ENCODE measurements at regions not wholly inside any gene's neighbourhood (a gene's known extent, or its start where the extent isn't known, plus 50 kb on each side); places are given as distances from the start of the nearest gene placed in this dataset.
"Not testable (repeated sequence)": the region's sequence is repeated elsewhere in the genome, so short reads cannot be mapped to it uniquely, and the experiment has no call there.

DNA sequence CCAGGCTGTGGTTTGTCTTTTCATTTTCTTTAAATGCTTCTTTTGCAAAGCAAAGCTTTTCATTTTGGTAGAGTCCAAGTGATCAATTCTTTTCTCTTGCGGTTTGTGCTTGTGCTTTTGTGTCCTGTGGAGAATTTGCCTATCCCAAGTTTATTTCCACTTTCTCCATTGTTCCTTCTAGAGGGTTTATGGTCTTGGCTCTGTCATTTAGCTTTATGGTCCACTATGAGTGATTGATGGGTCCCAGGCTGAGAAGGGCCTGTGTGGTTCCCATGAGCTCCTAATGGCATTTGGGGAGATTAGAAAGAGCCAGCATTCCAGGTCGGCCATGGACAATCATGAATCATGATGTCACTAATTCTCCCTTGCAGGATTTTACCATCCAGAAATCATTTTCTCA is 86.5 kb downstream of the CPZ start:
- Histone ChIP-seq H3K4me3 (ENCODE audit: low read depth, low read length) (no peak overlapping the region), H3K9me3 (ENCODE audit: severe bottlenecking) (no peaks in the 10 kb centered on the region), H3K27me3 (ENCODE audit: insufficient read depth, low read depth, severe bottlenecking) (peaks cover 61% of the 10 kb centered on the region), H3K27ac (no peak overlapping the region), H3K36me3 (no peaks in the 10 kb centered on the region)
- no peak for DNase-seq
- TF ChIP-seq, protein P1, sequence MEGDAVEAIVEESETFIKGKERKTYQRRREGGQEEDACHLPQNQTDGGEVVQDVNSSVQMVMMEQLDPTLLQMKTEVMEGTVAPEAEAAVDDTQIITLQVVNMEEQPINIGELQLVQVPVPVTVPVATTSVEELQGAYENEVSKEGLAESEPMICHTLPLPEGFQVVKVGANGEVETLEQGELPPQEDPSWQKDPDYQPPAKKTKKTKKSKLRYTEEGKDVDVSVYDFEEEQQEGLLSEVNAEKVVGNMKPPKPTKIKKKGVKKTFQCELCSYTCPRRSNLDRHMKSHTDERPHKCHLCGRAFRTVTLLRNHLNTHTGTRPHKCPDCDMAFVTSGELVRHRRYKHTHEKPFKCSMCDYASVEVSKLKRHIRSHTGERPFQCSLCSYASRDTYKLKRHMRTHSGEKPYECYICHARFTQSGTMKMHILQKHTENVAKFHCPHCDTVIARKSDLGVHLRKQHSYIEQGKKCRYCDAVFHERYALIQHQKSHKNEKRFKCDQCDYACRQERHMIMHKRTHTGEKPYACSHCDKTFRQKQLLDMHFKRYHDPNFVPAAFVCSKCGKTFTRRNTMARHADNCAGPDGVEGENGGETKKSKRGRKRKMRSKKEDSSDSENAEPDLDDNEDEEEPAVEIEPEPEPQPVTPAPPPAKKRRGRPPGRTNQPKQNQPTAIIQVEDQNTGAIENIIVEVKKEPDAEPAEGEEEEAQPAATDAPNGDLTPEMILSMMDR (IDR thresholded peaks at IDR 0.05; ENCODE audit: low read depth, low read length) = no peak

DNA sequence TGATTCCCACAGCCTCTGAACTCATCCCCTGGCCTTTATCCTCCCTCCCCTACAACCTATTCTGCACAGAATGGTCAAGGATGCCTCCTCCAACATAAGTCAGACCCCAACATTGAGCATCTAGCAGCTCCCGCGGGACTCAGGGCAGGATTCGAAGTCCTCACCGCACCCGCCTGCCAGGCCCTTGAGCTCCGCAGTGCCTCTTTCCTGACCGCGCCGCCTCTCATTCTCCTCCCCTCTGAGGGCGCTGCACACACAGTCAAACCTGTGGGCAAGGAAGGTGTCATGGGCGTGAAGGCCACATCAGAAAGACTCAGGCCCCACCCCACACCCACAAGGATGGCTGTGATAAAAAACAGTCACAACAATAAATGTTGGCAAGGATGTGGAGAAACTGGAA is 84.1 kb downstream of the CPZ start:
- no peak for DNase-seq
- no peaks in the 10 kb centered on the region for H3K9me3 ChIP-seq (ENCODE audit: severe bottlenecking)
- TF ChIP-seq, protein P1 (IDR thresholded peaks at IDR 0.05; ENCODE audit: low read depth, low read length) = no peak
- no peak overlapping the region for H3K4me3 ChIP-seq (ENCODE audit: low read depth, low read length)
- H3K36me3 ChIP-seq = no peaks in the 10 kb centered on the region
- H3K27ac ChIP-seq = no peak overlapping the region
- peaks cover 44% of the 10 kb centered on the region for H3K27me3 ChIP-seq (ENCODE audit: insufficient read depth, low read depth, severe bottlenecking)

DNA sequence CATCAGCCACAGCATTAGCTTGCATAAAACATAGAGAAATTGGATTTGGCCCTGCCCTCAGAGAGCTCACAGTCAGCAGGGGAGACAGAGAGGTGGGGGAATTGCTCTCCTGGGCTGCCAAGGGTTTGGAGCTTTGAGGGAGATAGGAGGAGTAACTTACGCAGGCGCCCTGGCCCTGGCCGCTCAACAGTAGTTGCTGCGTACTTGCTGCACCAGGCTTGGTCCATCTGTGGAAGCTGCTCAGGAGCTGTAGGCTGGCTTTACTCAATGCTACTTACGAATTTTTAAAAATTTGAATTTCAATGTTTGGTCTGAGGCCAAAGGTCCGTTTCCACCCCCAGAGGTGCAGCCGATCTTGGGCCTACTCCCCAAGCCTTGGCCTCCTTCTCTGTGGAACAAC is 83.3 kb downstream of the CPZ start:
- no peaks in the 10 kb centered on the region for H3K36me3 ChIP-seq
- no peak overlapping the region for H3K27ac ChIP-seq
- H3K9me3 ChIP-seq (ENCODE audit: severe bottlenecking) = no peaks in the 10 kb centered on the region
- H3K27me3 ChIP-seq (ENCODE audit: insufficient read depth, low read depth, severe bottlenecking) = peaks cover 46% of the 10 kb centered on the region
- TF ChIP-seq, protein P1 (IDR thresholded peaks at IDR 0.05; ENCODE audit: low read depth, low read length) = no peak
- DNase-seq = no peak
- H3K4me3 ChIP-seq (ENCODE audit: low read depth, low read length) = no peak overlapping the region

DNA sequence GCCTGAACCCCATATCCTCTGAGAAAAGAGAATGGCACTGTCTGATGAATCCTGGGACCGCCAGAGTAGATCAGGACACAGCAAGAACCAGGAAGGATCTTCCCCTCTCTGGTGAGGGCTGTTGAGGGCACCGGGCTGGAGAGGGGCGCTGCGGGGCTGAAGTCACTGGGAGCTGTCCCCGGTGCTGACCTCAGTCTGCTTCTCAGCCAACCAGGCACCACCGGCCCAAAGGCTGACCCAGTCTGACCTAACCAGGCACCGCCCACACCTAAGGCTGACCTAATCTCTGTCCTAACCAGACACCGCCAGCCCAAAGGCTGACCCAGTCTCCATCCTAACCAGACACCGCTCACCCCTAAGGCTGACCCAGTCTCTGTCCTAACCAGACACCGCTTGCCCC is 82.8 kb downstream of the CPZ start:
- H3K36me3 ChIP-seq = no peaks in the 10 kb centered on the region
- no peaks in the 10 kb centered on the region for H3K9me3 ChIP-seq (ENCODE audit: severe bottlenecking)
- H3K4me3 ChIP-seq (ENCODE audit: low read depth, low read length) = no peak overlapping the region
- peaks cover 41% of the 10 kb centered on the region for H3K27me3 ChIP-seq (ENCODE audit: insufficient read depth, low read depth, severe bottlenecking)
- no peak for DNase-seq
- H3K27ac ChIP-seq = no peak overlapping the region
- TF ChIP-seq, protein P1 (IDR thresholded peaks at IDR 0.05; ENCODE audit: low read depth, low read length) = no peak

DNA sequence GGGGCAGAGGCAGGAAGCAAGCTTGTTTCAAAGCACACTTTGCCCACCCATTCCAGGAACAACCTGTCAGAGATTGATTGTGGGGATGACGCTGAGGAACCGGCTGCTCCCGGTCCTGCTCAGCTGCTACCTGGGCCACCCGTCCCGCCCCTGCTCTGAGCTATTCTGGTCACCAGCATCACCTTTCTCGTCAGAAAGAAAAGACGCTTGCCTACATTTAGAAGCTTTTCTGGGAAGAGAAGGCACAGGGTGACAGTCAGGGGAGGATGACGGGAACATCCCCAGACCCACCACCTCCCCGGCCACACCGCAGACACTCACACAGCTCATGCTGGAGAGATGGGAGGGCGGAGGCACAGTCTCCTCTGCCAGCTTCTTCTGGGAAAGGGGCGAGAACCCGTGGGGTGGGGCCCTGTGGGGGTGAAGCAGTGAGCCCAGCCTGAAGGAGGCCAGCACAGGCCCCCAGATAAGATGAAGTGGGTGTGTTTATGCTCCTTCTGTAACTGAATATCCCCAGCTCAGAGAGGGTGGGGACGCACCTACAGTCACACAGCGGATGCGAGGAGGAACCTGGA is 81.8 kb downstream of the CPZ start:
- Histone ChIP-seq H3K4me3 (ENCODE audit: low read depth, low read length) (no peak overlapping the region), H3K27ac (no peak overlapping the region), H3K27me3 (ENCODE audit: insufficient read depth, low read depth, severe bottlenecking) (peaks cover 31% of the 10 kb centered on the region), H3K36me3 (no peaks in the 10 kb centered on the region), H3K9me3 (ENCODE audit: severe bottlenecking) (no peaks in the 10 kb centered on the region)
- TF ChIP-seq, protein P1 (IDR thresholded peaks at IDR 0.05; ENCODE audit: low read depth, low read length) = no peak
- no peak for DNase-seq

DNA sequence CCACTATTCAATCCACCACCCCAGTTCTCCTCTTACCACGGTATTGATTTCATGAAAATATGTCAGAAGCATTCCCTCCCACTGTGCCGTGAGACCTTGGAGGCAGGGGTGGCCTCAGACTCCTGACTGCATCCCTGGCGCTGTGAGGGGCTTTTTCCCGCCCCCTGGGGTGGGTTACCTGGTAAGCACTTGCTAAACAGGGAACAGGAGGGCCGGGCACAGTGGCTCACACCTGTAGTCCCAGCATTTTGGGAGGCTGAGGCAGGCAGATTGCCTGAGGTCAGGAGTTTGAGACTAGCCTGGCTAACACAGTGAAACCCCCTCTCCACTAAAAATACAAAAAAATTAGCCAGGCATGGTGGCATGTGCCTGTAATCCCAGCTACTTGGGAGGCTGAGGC is 80.5 kb downstream of the CPZ start:
- not testable (repeated sequence) for H3K36me3 ChIP-seq; DNase-seq; H3K4me3 ChIP-seq (ENCODE audit: low read depth, low read length); H3K9me3 ChIP-seq (ENCODE audit: severe bottlenecking); H3K27ac ChIP-seq
- peaks cover 22% of the 10 kb centered on the region for H3K27me3 ChIP-seq (ENCODE audit: insufficient read depth, low read depth, severe bottlenecking)

All from WERI-Rb-1 (cell line).